ENCODE measurements at regions not wholly inside any gene's neighbourhood (a gene's known extent, or its start where the extent isn't known, plus 50 kb on each side); places are given as distances from the start of the nearest gene placed in this dataset.
"Not testable (repeated sequence)": the region's sequence is repeated elsewhere in the genome, so short reads cannot be mapped to it uniquely, and the experiment has no call there.

DNA sequence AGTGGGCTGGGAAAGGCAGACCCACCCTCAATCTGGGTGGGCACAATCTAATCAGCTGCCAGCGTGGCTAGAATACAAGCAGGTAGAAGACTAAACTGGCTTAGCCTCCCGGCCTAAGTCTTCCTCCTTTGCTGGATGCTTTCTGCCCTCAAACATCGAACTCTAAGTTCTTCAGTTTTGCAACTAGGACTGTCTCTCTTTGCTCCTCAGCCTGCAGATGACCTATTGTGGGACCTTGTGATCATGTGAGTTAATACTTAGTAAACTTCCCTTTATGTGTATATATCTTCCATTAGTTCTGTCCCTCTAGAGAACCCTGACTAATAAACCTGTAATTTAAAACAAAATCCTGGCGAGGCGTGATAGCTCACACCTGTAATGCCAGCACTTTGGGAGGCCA, 51.8 kb upstream of the SLC39A8 start:
- ATAC-seq, result not testable (repeated sequence)

DNA sequence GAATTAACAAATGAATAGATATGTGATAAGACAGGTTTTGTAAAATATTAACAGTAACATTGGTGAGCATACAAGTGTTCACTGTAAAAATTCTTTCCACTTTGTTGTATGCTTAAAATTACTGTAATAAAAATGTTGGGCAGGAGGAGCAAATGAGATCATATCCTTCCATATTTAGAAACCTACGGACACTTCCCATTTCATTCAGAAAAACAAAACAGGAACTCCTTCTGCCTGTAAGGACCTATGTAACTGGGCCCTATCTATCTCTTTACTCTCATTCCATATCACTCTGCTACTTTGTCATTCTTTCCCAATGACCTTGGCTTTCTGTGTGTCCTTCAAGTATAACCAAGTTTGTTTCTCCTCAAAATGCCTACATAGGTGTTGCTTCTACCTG, 53.7 kb upstream of the SLC39A8 start:
- peak; percentile 37 to 43 for ATAC-seq
- Histone ChIP-seq H3K27me3 (ENCODE audit: low read depth) (no peaks in the 10 kb centered on the region), H3K4me3 (no peak overlapping the region), H3K27ac (no peak overlapping the region), H3K4me1 (no peaks in the 10 kb centered on the region), H3K36me3 (no peaks in the 10 kb centered on the region), H3K9me3 (no peaks in the 10 kb centered on the region)
- TF ChIP-seq, protein P1, sequence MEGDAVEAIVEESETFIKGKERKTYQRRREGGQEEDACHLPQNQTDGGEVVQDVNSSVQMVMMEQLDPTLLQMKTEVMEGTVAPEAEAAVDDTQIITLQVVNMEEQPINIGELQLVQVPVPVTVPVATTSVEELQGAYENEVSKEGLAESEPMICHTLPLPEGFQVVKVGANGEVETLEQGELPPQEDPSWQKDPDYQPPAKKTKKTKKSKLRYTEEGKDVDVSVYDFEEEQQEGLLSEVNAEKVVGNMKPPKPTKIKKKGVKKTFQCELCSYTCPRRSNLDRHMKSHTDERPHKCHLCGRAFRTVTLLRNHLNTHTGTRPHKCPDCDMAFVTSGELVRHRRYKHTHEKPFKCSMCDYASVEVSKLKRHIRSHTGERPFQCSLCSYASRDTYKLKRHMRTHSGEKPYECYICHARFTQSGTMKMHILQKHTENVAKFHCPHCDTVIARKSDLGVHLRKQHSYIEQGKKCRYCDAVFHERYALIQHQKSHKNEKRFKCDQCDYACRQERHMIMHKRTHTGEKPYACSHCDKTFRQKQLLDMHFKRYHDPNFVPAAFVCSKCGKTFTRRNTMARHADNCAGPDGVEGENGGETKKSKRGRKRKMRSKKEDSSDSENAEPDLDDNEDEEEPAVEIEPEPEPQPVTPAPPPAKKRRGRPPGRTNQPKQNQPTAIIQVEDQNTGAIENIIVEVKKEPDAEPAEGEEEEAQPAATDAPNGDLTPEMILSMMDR (IDR thresholded peaks at IDR 0.05), result no peak
- no peak for DNase-seq
- intact Hi-C loops (cut with DNase I), result no loop called here

More for the DNA sequence above, 51.8 kb upstream of the SLC39A8 start:
- H3K4me1 ChIP-seq; H3K4me3 ChIP-seq; intact Hi-C loops (cut with DNase I); H3K27ac ChIP-seq; H3K36me3 ChIP-seq; H3K9me3 ChIP-seq; DNase-seq; H3K27me3 ChIP-seq (ENCODE audit: low read depth): not testable (repeated sequence)

DNA sequence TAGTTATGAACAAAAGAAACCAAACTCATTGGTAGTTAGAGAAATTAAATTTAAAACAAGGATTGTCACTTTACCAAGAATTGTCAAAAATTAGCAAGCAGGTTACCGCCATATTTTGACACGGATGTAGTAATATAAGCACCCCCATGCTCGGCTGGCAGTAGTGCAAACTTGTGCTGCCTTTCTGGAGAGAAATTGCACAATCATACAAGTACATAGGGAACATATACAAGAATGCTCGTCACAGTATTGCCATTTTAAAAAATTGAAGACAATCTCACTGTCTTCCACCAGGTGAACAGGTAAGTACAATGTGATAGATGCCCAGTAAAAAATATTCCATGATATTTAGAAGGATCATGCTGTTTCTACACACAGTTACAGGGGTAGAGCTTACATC, 55.6 kb upstream of the SLC39A8 start:
- no peak overlapping the region for H3K4me3 ChIP-seq
- no peak for ATAC-seq
- H3K27ac ChIP-seq, result no peak overlapping the region
- no peak for DNase-seq
- TF ChIP-seq, protein P1 (IDR thresholded peaks at IDR 0.05), result no peak
- intact Hi-C loops (cut with DNase I), result no loop called here
- H3K9me3 ChIP-seq, result no peaks in the 10 kb centered on the region
- H3K36me3 ChIP-seq, result no peaks in the 10 kb centered on the region
- no peaks in the 10 kb centered on the region for H3K4me1 ChIP-seq
- no peaks in the 10 kb centered on the region for H3K27me3 ChIP-seq (ENCODE audit: low read depth)

DNA sequence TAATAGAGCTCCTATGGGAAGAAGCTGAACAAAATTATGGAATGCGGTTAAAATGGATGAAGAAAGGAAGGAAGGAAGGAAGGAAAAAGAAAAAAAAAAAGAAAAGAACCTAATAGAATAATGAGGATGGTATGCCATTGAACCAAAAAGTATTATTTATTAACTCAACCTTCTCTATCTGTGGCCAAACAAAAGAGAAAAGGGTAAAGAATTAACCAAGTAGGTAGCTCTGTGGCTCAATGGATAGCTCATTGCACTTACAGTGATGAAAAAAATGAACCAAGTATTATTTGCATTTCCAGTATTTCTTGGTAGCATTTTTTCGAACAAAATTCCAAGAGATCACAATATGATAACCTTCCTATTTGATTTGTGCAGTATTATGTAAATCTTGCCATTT, 56.9 kb upstream of the SLC39A8 start:
- TF ChIP-seq, protein P1 (IDR thresholded peaks at IDR 0.05), result no peak
- Histone ChIP-seq H3K4me1 (no peaks in the 10 kb centered on the region), H3K4me3 (no peak overlapping the region), H3K27ac (no peak overlapping the region), H3K27me3 (ENCODE audit: low read depth) (no peaks in the 10 kb centered on the region), H3K9me3 (no peaks in the 10 kb centered on the region), H3K36me3 (no peaks in the 10 kb centered on the region)
- no peak for DNase-seq
- ATAC-seq, result no peak
- intact Hi-C loops (cut with DNase I), result no loop called here

DNA sequence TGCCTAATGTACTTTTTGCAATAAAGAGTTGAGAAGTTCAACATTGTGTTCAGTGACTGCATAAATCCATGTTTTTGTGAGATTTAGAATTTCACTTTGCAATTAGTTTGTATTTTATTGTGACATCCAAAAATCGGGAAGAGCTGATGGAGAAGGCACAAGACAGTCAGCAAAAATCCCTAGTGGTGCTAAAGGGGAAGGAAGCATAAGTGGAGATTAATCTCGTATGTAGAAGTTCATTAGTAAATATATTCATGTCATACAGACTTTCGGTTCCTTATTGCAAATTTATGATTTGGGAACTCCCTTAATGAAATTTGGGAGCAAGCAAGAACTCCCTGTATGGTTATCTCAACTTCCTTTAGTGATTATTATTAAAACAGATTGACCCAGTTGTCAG, 57.8 kb upstream of the SLC39A8 start:
- no peaks in the 10 kb centered on the region for H3K27me3 ChIP-seq (ENCODE audit: low read depth)
- no peak overlapping the region for H3K4me3 ChIP-seq
- TF ChIP-seq, protein P1 (IDR thresholded peaks at IDR 0.05), result no peak
- H3K36me3 ChIP-seq, result no peaks in the 10 kb centered on the region
- H3K9me3 ChIP-seq, result no peaks in the 10 kb centered on the region
- ATAC-seq (peak; percentile 30 to 47), DNase-seq (no peak)
- no peak overlapping the region for H3K27ac ChIP-seq
- intact Hi-C loops (cut with DNase I), result no loop called here
- H3K4me1 ChIP-seq, result no peaks in the 10 kb centered on the region

DNA sequence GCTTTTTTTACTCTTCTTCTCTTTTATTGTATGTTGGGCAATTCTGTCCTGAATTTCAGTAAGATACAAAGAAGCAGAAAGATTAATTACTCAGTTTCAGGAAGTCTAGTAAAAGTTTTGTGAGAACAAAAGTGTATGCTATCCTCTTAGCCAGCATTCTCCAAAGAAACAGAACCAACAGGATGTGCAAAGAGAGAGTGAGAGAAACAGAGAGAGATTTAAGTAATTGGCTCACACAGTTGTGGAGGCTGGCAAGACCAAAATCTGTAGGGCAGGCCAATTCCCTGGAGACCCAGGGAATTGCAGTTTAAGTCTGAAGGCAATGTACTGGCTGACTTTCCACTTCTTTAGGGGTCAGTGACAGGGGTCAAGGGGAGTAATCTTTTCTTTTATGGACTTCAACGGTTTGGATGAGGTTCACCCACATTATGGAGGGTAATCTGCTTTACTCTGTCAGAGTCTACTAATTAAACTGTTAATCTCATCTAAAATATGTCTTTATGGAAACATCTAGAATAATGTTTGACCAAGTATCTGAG, 59.2 kb upstream of the SLC39A8 start:
- no peak overlapping the region for H3K27ac ChIP-seq
- intact Hi-C loops (cut with DNase I), result no loop called here
- H3K4me1 ChIP-seq, result no peaks in the 10 kb centered on the region
- H3K9me3 ChIP-seq, result no peaks in the 10 kb centered on the region
- TF ChIP-seq, protein P1 (IDR thresholded peaks at IDR 0.05), result no peak
- ATAC-seq (no peak), DNase-seq (no peak)
- no peaks in the 10 kb centered on the region for H3K36me3 ChIP-seq
- no peaks in the 10 kb centered on the region for H3K27me3 ChIP-seq (ENCODE audit: low read depth)
- no peak overlapping the region for H3K4me3 ChIP-seq
